HG03521 (cell line): ENCODE measurements at regions not wholly inside any gene's neighbourhood (a gene's known extent, or its start where the extent isn't known, plus 50 kb on each side); places are given as distances from the start of the nearest gene placed in this dataset.

Experiments used
- ATAC-seq: cut with Tn5 transposase; IDR thresholded peaks from one replicate; pipeline ENCODE4 v1.9.1; 2021; ENCODE audit warnings: mild to moderate bottlenecking, moderate library complexity; ENCODE audit not compliant: unreplicated experiment

- ATAC-seq: no peak
These were observed 142.7 kb upstream of the SLC35B3 start for GRCh38 chr6:8578006-8578405.

GRCh38 chr6:8574749-8575468 is 139.6 kb upstream of the SLC35B3 start:
- ATAC-seq: no peak

- no peak for ATAC-seq
These were observed 139.0 kb upstream of the SLC35B3 start for GRCh38 chr6:8574311-8574710.

GRCh38 chr6:8570256-8570920 is 135.0 kb upstream of the SLC35B3 start:
- ATAC-seq: no peak

GRCh38 chr6:8562125-8562524 is 126.8 kb upstream of the SLC35B3 start:
- ATAC-seq: no peak

- no peak for ATAC-seq
These were observed 123.6 kb upstream of the SLC35B3 start for GRCh38 chr6:8558953-8559352.

GRCh38 chr6:8557014-8557748 is 121.8 kb upstream of the SLC35B3 start:
- no peak for ATAC-seq

- ATAC-seq: no peak
These were observed 121.1 kb upstream of the SLC35B3 start for GRCh38 chr6:8556370-8557013.

- ATAC-seq: no peak
These were observed 116.6 kb upstream of the SLC35B3 start for GRCh38 chr6:8551993-8552392.

GRCh38 chr6:8551386-8551785 is 116.0 kb upstream of the SLC35B3 start:
- ATAC-seq: no peak

- no peak for ATAC-seq
These were observed 113.9 kb upstream of the SLC35B3 start for GRCh38 chr6:8549074-8549790.

- no peak for ATAC-seq
These were observed 111.2 kb upstream of the SLC35B3 start for GRCh38 chr6:8546496-8546895.

- no peak for ATAC-seq
These were observed 110.0 kb upstream of the SLC35B3 start for GRCh38 chr6:8545336-8545735.

- no peak for ATAC-seq
These were observed 108.4 kb upstream of the SLC35B3 start for GRCh38 chr6:8543714-8544113.

- no peak for ATAC-seq
These were observed 104.1 kb upstream of the SLC35B3 start for GRCh38 chr6:8539453-8539852.

- ATAC-seq: no peak
These were observed 100.8 kb upstream of the SLC35B3 start for GRCh38 chr6:8536122-8536521.

GRCh38 chr6:8535519-8535918 is 100.2 kb upstream of the SLC35B3 start:
- ATAC-seq: no peak

- ATAC-seq: no peak
These were observed 95.6 kb upstream of the SLC35B3 start for GRCh38 chr6:8530785-8531435.

- no peak for ATAC-seq
These were observed 93.9 kb upstream of the SLC35B3 start for GRCh38 chr6:8529250-8529649.

- no peak for ATAC-seq
These were observed 92.5 kb upstream of the SLC35B3 start for GRCh38 chr6:8527818-8528217.
